ENCODE measurements at regions not wholly inside any gene's neighbourhood (a gene's known extent, or its start where the extent isn't known, plus 50 kb on each side); places are given as distances from the start of the nearest gene placed in this dataset.

DNA sequence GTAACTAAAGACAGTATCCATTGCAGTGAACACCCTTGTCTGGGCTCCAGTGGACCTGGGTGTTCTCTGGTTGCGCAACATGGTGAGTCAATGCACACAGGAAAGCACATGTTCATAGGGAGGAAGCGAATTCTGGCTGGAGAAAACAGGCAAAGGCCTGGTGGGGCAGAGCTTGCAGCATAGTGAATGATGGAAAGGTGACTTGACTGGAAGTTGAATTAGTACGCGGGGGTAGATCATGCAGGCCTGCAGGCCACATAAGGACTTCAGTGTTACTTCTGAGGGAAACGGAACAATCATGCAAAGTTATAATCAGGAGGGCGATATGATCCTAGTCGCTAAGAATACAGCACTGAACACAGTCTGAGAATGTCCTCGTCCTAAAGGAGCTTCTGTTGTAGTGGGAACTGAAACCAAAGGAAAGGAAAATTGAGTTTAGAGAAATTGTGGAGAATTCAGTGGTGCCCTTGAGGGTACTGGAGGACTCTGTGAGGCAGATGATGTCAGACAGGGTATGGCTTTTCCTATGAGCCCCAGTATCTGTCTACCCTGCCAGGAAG lies 71.9 kb upstream of the RANBP3L start:
- TF ChIP-seq, protein P1, sequence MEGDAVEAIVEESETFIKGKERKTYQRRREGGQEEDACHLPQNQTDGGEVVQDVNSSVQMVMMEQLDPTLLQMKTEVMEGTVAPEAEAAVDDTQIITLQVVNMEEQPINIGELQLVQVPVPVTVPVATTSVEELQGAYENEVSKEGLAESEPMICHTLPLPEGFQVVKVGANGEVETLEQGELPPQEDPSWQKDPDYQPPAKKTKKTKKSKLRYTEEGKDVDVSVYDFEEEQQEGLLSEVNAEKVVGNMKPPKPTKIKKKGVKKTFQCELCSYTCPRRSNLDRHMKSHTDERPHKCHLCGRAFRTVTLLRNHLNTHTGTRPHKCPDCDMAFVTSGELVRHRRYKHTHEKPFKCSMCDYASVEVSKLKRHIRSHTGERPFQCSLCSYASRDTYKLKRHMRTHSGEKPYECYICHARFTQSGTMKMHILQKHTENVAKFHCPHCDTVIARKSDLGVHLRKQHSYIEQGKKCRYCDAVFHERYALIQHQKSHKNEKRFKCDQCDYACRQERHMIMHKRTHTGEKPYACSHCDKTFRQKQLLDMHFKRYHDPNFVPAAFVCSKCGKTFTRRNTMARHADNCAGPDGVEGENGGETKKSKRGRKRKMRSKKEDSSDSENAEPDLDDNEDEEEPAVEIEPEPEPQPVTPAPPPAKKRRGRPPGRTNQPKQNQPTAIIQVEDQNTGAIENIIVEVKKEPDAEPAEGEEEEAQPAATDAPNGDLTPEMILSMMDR (optimal IDR thresholded peaks at IDR 0.05 in 1 of 3, IDR thresholded peaks at IDR 0.05 in 1 of 3, conservative IDR thresholded peaks at IDR 0.05 in 1 of 3; ENCODE audit: extremely low read depth in 1 of 3, insufficient read depth in 2 of 3, low read length in 3 of 3) = no peak
- TF ChIP-seq EZH2 (IDR thresholded peaks at IDR 0.05; ENCODE audit: low read length) = no peak

Data from keratinocyte (primary cell).